A549 (cell line): ENCODE measurements at regions not wholly inside any gene's neighbourhood (a gene's known extent, or its start where the extent isn't known, plus 50 kb on each side); places are given as distances from the start of the nearest gene placed in this dataset.

Source experiments
- CHD2 ChIP-seq: fragments of 150-350 bp; IDR thresholded peaks from 2 replicates; pipeline ENCODE4 v1.6.1; 2014; ENCODE audit warnings: low read length; ENCODE audit not compliant: partially characterized antibody
- FOSL2 ChIP-seq, 2 experiments: fragments of 450-650 bp in 1 of 2; fragments of >200 bp in 1 of 2; sonication (Bioruptor Twin) in 1 of 2; formaldehyde crosslinking; IDR thresholded peaks; 2 replicates each; pipeline versions ENCODE4 v1.5.0 to v1.6.1; 2016 to 2020; ENCODE audit warnings: mild to moderate bottlenecking in 1 of 2, moderate library complexity in 1 of 2
- RCOR1 ChIP-seq: fragments of 150-350 bp; IDR thresholded peaks from 2 replicates; pipeline ENCODE4 v1.6.1; 2014; ENCODE audit warnings: antibody characterized with exemption, low read length, low read depth

DNA sequence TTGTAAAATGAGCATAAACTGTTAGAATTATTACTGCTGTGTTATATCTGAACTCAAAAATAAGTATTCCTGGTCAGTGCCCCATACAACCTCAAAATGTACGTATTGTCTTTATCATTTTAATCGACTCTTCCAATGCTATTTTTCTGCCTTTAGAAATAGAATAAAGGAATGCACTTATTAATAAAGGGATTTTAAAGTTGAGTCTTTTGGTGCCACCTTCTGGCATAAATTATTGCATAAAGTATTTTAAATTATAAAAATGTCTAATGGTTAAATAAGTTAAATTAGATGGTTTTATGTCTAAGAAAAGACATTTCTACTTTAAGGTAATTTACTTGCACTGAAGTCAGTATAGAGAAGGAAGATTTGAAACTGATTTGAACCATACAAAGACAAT lies 424.0 kb upstream of the NDST4 start:
- TF ChIP-seq CHD2 (no peak), RCOR1 (no peak), FOSL2 (IDR thresholded peaks at IDR 0.05) (no peak), FOSL2 (CRISPR knock-in tag; IDR thresholded peaks at IDR 0.05) (no peak)
